ENCODE measurements at regions not wholly inside any gene's neighbourhood (a gene's known extent, or its start where the extent isn't known, plus 50 kb on each side); places are given as distances from the start of the nearest gene placed in this dataset.

DNA sequence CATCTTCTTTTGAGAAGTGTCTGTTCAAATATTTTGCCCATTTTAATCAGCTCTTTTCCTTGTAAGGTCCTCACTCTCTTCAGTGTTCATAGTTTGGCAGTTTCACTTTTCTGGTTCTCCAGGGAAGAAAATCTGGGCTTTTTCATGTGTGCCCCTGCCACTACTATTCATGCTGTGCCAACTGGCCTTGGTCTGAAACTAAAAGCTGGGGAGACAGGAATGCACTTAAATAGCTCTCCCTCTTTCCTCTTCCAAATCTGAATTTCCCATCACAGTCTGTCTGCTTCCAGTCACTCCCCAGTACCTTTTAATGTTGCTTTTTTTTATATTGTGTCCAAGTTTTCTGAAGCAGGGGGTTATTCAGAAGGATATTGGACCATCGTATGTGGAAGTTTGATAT is 574.3 kb upstream of the POU3F3 start:
- ChIA-PET CTCF (no interaction called here), POLR2A (no interaction called here)

DNA sequence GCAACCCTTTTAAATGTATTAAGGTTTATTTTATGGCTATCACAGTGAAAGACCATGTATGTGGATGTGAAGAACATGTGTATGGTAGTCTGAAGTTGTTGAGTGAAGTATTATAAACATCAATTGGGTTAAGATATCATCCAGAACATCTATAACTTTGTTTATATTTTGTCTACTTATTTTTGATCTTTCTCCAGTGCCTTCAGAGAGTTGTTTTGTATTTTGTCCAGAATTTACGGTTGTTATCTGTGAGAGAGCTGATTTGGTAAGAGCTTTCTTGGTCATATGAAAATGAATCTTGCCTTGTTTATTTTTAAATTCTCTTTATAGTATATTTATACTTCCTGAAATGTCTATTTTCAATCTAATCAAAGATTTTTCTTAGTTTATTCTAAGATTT is 573.7 kb upstream of the POU3F3 start:
- CTCF ChIA-PET: no interaction called here
- POLR2A ChIA-PET: no interaction called here

DNA sequence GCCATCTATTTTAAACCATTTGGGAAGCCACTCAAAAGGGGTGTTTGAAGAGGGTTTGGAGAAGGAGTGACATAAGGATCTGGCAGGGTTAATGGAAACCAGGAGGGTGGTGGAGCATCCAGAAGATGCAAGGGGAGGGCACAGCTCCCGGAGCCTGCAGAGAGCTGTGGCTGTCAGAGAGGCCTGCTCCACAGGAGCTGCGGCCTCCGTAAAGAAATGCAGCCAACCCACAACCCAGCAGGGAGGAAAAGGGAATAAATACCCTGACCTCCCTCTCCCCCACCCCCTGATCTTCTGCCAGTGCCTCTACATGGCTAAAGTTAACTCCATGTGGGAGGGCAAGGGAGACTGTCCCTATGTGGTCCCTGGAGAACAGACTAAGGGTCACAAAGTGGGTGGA is 567.1 kb upstream of the POU3F3 start:
- ChIA-PET POLR2A (no interaction called here), CTCF (no interaction called here)

DNA sequence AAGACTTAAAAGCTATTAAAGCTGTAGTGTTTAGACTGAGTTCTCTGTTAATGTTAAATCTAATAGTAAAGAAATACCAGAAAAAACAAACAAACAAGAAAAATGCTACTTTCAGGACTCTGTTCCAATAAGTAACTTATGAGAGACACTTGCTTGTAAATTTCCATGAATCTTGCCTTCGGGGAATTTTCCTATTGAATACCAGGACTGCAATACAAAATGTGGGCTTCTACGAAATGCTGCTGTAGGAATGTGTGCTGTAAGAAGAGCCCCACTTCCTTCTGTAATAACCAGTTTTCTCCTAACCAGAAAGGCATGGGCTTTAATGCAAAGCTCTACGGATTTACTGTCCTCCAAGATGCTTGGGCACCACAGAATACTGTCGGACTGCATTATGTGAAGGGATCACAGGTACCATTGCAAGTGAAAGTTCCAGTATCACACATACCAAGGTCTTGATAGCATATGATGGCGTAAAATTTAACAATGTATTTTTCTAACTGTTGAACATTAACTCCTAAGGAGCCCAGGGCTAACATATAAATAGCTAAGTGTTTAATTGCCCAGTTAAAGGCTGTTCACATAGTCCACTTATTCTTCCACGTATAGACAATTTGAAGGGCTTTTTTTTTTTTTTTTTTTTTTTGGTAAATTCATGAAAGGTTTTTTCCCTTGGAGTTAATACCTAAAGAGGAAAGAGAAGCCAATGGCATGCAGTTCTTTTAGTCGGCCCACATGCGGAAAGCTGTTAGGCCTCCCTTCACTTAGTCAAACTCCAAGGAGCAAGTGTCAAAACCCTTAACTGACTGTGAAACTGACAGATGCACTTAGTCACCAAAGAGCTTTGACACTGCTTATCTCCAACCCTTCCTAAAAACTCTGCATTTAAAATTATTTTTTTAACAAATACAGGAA is 564.0 kb upstream of the POU3F3 start:
- ChIA-PET CTCF (no interaction called here), POLR2A (no interaction called here)

DNA sequence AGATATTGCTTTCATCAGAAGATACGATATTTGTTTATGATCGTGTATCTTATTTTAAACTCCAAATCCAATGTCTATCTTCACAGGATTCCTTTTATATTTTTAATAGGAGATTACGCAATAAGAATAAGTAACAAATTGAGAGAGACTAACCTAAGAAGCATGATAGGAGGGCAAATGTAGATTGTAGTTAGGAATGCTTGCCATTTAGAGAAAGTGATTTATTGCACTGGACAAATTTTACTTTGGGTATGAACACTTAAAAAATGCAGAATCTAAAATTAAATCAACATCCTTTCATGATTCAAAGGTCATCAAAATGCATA is 563.4 kb upstream of the POU3F3 start:
- ChIA-PET CTCF (no interaction called here), POLR2A (no interaction called here)

DNA sequence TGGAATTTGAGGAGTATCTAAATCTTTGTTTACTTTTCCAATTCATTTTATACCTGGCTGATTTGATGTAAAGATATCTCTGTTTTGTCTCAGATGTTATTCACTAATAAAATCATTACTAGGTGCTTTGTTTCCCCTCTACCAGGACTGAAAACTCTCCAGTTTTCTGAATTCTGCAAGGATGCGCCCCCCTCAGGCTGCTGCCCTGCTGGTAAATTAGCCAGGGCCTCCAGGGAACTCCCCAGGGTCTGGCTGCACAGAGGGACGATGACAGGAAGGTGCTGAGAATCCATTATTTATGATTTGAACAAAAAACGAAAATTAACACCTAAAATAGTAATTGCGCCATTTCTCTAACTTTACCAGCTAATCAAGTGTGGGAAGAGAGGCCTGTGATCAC is 541.2 kb upstream of the POU3F3 start:
- POLR2A ChIA-PET: no interaction called here

DNA sequence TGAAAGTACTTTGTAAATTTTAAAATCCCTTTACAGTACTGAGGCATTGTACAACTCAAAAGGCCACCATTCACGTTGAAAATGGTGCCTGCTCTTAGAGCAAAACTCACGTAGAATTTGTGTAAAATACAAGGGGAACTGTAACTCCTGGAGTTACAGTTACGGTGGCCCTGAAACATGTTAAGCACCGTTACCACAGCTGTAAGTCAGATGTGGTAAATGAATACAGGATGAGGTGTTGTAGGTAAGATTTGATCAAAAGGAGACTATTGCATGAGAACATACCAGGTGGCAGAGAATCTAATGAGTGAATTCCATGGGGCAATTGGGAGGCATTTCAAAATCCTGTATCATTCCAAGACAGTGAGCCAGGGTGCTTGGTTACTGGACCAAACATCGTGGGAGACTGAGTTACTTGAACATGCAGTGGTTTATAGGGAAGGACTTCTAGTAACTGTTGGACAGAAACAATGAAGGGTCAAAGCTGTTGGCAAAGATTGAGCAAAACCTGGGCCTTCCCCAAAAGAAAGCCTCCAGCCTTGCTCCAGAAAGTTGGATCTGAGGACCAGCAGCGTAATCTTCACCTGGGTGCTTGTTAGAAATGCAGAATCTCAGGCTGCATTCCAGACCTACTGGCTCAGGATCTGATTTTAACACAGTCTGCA is 535.8 kb upstream of the POU3F3 start:
- ChIA-PET POLR2A (no interaction called here), CTCF (no interaction called here)

More for the DNA sequence above, 541.2 kb upstream of the POU3F3 start:
- CTCF ChIA-PET: no interaction called here

DNA sequence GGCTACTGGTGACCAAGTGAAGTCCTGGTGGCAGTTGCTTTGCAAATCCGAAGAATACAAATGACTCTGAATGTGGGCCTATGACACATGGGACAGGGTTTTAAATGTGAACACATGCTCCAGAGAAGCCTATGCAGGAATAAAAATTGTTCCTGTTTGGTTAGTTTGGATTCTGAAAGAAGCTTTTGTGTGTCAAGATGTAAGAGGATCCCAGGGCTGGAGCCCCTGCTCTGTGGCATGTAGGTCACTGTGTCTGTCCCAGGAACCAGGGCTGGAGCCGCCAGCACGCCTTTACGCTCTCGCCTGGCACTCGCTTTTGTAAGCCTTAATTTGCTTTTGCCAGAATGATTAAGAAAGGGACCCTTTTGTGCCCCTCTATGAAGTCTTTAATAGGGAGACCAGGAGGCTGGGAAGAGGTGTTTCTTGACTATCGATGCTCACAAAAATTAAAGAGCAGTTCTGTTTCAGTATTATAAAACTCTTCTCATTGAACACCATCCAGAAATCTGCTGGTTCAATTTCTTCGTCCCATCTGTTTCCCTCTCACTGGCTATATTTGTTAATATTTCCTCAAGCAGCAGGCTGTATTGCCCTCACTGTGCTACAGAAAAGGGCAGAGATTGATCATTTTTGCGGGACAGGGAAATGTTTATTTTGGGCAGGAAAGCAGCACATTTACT is 532.7 kb upstream of the POU3F3 start:
- ChIA-PET CTCF (no interaction called here), POLR2A (no interaction called here)

DNA sequence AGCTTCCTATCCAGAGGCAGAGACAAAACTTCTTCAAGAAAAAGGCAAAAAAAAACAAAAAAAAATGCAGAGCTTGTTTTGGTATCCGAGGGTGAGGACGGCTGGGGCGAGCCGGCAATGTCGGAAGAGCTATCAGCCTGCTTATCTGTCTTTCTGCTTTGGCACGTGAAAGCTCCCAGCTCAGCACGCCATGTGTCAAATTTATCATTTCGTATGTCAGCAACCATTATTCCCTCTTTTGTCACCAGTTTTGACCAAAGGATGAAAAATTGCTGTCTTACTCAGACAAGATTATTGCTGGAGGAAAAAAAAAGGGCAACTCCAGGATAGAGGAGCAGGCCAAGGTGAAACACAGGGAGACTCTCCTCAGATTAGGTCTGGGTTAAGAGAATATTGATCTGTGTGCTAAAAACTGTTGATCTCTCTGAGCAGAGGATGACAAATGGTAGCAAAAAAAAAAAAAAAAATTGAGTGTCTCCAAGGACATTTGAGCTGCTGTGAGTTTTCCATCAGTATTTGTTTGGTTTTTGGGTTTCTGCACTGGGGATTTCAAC is 532.0 kb upstream of the POU3F3 start:
- CTCF ChIA-PET: no interaction called here

DNA sequence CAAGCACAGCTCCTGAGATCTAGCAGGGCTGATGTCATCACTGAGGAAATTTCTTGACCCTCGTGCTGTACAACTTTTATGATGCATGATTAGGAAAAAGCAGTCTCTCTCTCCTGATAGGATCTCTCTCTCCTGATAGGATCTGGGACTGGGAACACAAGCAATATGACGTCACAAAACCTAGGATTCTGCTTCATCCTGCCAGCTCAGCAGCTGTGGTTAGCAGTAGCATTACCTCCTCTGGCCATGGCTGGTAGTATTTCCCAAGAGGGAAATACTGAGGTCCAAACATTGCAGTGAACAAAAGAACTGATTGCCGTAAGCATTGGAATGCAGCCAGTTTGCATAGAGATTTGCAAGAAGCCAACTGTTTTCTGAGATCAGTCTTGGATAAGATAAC is 521.2 kb upstream of the POU3F3 start:
- ChIA-PET POLR2A (no interaction called here), CTCF (no interaction called here)

More for the DNA sequence above, 532.0 kb upstream of the POU3F3 start:
- POLR2A ChIA-PET: no interaction called here

DNA sequence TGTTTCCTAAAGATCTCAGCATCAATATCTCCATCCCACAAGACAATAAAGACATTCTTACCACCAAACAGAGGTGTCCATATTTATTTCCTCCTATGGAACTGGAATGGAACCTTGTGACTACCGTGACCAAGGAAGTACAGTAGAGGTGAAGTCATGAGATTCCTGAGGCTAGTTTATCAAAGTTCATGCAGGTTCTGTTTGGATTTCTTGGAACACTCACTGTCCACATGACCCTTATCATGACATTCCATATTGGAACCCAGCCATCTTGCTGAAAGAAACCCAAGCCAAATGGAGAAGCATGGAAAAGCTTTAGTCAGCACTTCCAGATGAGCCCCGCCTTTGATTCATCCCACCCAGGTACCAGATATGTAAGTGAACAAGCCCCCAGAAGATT is 516.0 kb upstream of the POU3F3 start:
- CTCF ChIA-PET: no interaction called here
- POLR2A ChIA-PET: interaction anchor here (1.0 kb wide), 1 partner anchor 162 kb away, joined by 3 read pairs; no protein-coding TSS in a partner anchor

DNA sequence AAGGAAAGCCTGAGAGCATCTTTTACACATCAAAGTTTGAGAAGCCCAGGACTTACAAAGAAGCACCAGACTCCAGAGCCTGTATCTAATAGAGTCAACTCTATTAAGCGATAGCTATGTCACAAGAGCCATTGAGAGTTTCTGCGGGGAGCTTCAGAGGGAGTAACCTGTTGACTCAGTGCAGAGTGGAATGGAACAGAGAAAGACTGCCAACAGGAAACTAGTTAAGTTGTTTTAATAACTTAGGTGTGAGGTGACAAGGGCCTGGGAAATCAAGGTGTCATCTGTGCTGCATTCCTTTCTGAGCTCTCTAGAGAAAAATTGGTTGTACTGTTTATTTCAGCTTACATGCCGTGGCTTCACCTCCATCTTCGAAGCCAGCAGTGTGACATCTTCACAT is 513.8 kb upstream of the POU3F3 start:
- CTCF ChIA-PET: no interaction called here

DNA sequence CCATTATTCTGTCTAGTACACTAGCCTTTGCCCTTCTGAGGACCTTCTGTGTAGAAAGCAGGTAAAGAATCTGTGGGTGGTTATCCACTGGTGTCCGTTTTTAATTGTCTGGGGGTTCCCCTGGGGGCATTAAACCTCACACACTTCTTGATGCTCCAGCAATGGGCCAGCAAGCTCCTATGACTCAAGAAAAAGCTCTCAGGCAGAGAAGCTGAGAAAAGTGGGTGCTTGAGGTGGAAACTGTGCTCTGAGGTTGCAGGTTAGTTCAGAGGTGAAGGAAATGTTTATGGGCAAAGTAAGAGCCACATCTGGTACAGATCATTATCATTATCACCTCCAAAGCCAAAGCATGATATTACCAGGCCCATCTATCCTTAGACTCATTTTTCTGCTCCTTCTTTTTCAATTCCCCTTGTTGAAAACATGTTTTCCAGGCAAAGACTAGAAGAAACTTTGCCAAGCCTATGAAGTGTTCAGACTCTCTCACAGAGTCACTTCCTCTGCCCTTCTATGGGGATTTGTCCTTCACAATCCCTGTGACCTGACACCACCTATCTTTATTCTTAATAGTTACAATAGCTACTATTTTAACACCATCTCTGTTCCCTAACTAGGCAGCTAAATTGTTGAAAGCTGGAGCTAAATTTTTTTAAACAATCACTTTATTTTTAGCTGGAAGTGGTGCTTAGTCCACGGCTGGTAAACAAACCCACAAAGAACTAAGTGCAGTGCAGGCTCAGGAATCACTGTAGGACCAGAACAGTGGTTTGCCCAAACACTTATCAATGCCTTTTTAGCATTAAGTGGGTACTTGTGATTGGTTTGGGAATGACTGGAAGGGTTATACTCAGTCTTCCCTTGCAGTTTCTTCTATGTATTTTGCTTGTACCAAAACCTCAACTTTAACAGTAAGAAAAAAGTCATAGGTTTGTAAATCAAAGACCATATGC is 512.8 kb upstream of the POU3F3 start:
- ChIA-PET CTCF (no interaction called here), POLR2A (no interaction called here)

More for the DNA sequence above, 513.8 kb upstream of the POU3F3 start:
- POLR2A ChIA-PET: no interaction called here

DNA sequence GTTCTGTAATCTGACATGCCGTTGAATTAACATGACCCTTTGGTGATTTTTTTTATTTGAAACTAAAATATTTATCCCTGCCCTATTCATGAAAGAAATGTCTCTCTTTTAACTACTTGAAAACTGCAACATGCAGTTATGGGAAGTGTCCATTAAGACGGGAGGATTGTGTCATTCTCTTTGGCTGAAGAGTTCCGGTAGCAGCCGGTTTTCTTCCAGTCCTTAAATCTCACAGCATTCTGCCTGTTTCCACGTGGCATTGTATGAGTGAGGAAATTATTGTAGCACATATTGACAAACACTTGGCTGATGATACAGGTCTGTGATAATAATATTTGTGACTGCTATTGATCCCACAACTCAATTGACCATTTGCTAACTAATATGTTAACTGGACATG is 509.6 kb upstream of the POU3F3 start:
- ChIA-PET POLR2A (no interaction called here), CTCF (no interaction called here)

DNA sequence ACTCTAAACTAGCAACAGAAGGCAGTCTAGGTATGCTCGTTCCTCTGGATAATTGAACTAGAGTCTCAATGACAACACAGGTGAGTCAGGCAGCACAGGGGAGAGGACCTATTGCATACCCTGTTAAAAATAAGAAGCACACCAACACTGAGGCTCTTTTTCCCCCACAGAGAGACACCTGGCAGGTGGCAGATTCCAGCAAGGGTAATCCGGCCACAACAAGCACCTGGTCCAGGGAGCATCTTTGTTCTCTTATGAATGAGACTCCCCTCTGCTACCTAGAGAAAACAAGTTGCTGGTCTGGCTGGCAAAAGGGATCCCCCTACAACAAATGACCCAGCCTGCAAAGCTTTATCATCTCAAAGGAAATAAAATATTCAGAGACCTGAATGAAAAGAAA is 508.9 kb upstream of the POU3F3 start:
- CTCF ChIA-PET: no interaction called here
- POLR2A ChIA-PET: no interaction called here

DNA sequence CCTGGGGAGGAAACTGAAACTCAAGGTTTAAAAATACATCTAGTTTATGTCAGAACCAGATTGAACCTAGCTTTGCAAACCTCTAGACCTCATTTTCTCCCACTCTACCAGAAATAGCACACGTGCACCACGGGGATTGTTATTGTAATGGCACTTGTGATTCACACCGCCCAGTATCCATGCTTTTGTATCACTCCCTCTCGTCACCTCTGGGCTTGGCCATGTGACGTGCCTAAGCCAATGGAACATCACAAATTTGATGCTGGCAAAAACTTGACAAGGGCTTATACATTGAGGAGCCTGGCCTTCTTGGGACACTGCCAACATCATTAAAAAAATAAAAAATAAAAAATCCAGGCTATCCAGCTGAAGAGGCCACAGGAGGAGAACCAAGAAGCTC is 495.8 kb upstream of the POU3F3 start:
- ChIA-PET CTCF (no interaction called here), POLR2A (no interaction called here)

DNA sequence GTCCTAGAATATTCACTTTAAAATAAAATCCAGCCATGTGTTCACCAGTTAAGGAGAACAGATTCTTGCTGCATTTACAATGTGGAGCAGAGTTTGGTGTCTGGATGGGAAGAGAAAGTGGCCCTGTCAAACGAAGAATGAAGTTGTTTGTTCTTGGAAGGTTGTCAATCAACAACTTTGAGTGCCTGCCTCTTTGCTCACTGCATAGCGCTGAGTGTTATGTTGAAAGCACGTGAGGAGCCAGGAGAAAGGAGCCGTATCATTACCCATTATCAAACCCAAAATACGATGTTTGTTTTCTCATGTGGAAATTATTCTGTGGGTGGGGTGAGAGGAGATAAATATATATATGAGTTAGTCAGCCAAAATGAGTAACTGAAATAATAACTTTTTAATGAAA is 492.5 kb upstream of the POU3F3 start:
- ChIA-PET CTCF (no interaction called here), POLR2A (no interaction called here)

DNA sequence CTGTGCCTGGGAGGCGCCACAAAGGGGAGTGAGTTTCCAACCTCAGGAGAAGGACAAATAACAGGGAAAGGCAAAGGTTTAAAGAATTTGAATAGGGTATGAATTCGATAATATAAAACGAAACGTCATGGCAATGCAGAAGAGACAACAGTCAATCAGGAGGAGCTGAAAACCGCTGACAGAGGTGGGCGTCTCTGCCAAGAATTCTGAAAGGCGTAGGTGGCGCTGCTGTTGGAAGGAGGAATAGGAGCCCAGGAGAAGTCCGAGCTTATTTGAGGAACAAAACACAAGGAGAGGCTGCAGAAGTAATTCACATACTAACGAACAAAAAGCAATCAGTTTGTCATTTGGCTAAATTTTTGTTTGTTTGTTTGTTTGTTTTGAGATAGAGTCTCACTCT is 485.8 kb upstream of the POU3F3 start:
- POLR2A ChIA-PET: no interaction called here
- CTCF ChIA-PET: no interaction called here

DNA sequence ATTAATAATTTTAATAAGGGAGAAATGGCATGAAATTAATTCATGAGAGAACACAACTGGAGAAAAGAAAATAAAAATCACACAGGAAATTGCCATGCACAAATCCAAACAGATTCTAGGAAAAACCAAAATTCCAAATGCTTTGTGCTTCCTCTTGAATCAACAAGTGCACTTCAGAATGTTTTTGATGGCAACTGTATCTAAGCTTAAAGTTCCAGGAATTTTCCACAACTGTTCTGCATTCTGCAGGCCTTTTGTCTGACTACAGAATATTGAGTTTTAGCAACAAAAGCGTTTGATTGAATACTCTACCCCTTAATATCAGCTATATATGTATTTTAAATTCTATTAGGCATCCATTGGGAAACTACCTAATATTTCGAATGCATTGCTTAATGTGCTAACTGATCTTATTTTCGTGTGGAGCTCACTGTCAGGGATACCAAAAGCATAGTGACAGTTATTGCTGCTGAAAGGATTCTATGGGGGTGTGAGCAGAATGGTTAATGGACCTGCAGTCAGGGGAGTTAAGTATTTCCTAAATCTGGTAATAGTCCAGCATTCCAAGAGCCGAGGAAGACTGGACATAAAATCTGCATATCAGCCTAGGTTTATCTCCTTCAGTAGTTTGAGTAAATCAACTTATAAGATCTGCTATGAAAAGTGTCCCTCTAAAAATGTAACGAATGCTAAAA is 482.7 kb upstream of the POU3F3 start:
- ChIA-PET POLR2A (no interaction called here), CTCF (no interaction called here)

DNA sequence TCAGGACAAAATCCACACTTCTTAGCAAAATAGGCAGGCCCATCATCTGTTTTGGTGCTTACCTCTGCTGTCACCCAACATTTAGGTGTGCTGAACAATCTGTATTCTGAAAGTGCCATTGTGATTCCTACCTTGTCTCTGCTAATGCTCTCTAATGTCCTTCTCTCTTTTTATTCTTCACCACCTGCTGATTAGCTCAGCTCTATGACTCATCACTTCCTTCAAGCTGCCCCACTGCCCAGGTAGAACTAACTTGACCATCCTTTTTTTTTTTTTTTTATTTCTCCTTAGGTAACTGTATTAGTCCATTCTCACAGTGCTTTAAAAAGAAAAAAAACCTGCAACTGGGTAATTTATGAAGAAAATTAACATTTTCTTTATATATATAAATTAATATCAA is 478.7 kb upstream of the POU3F3 start:
- POLR2A ChIA-PET: no interaction called here
- CTCF ChIA-PET: no interaction called here
